SK-N-SH treated with all-trans-retinoic acid at 6 μM for 48 hours (cell line): ENCODE measurements at regions not wholly inside any gene's neighbourhood (a gene's known extent, or its start where the extent isn't known, plus 50 kb on each side); places are given as distances from the start of the nearest gene placed in this dataset.
"Not testable (repeated sequence)": the region's sequence is repeated elsewhere in the genome, so short reads cannot be mapped to it uniquely, and the experiment has no call there.

Experiments used
- ATAC-seq: fragments of 200-7000 bp; cut with Tn5 transposase; 3 replicates; pipeline ENCODE4 v1.9.1; 2020; ENCODE audit warnings: mild to moderate bottlenecking, moderate library complexity
- ARNTL ChIP-seq: fragments of 450-650 bp; formaldehyde crosslinking; IDR thresholded peaks from 2 replicates; pipeline ENCODE4 v1.5.0; 2020; ENCODE audit warnings: low read depth, mild to moderate bottlenecking, moderate library complexity, borderline replicate concordance
- ESRRG ChIP-seq: fragments of 250-450 bp; sonication (Bioruptor Pico); IDR thresholded peaks from 2 replicates; pipeline ENCODE4 v1.6.1; 2021; ENCODE audit warnings: mild to moderate bottlenecking
- ISL1 ChIP-seq: fragments of 250-450 bp; sonication (Bioruptor Pico); IDR thresholded peaks from 2 replicates; pipeline ENCODE4 v2.1.2; 2022; ENCODE audit warnings: mild to moderate bottlenecking, moderate library complexity
- OSR1 ChIP-seq: fragments of 250-450 bp; sonication (Bioruptor Pico); IDR thresholded peaks from 2 replicates; pipeline ENCODE4 v1.8.0; 2022; ENCODE audit warnings: moderate library complexity, mild to moderate bottlenecking, inconsistent platforms
- PPARA ChIP-seq: fragments of 250-450 bp; sonication (Bioruptor Pico); IDR thresholded peaks from 2 replicates; pipeline ENCODE4 v1.5.0; 2020; ENCODE audit warnings: mild to moderate bottlenecking, borderline replicate concordance
- RARB ChIP-seq: fragments of 250-450 bp; sonication (Bioruptor Pico); IDR thresholded peaks from 2 replicates; pipeline ENCODE4 v1.8.0; 2021; ENCODE audit warnings: mild to moderate bottlenecking, moderate library complexity
- SNAI2 ChIP-seq: fragments of 250-450 bp; sonication (Bioruptor Pico); IDR thresholded peaks from 2 replicates; pipeline ENCODE4 v1.5.0; 2020; ENCODE audit warnings: mild to moderate bottlenecking, moderate library complexity
- TCF4 ChIP-seq: fragments of 250-450 bp; sonication (Bioruptor Pico); IDR thresholded peaks from 2 replicates; pipeline ENCODE4 v1.8.0; 2021; ENCODE audit warnings: mild to moderate bottlenecking, moderate library complexity, borderline replicate concordance
- TOX ChIP-seq: fragments of 250-450 bp; sonication (Bioruptor Pico); IDR thresholded peaks from 2 replicates; pipeline ENCODE4 v1.8.0; 2021; ENCODE audit warnings: mild to moderate bottlenecking, moderate library complexity, borderline replicate concordance
- ZC3H10 ChIP-seq: fragments of 250-450 bp; sonication (Bioruptor Pico); IDR thresholded peaks from 2 replicates; pipeline ENCODE4 v1.5.1; 2021; ENCODE audit warnings: mild to moderate bottlenecking, moderate library complexity
- ZFP3 ChIP-seq: fragments of 250-450 bp; sonication (Bioruptor Pico); IDR thresholded peaks from 2 replicates; pipeline ENCODE4 v1.5.0; 2020; ENCODE audit warnings: mild to moderate bottlenecking, moderate library complexity
- ZFP30 ChIP-seq: fragments of 450-650 bp; formaldehyde crosslinking; IDR thresholded peaks from 2 replicates; pipeline ENCODE4 v1.5.0; 2022; ENCODE audit warnings: mild to moderate bottlenecking, moderate library complexity
- ZNF565 ChIP-seq: fragments of 450-650 bp; formaldehyde crosslinking; conservative IDR thresholded peaks from 2 replicates; pipeline ENCODE4 v1.5.0; 2020; ENCODE audit warnings: low read depth, mild to moderate bottlenecking, moderate library complexity
- ZNF70 ChIP-seq: fragments of 450-650 bp; formaldehyde crosslinking; IDR thresholded peaks from 2 replicates; pipeline ENCODE4 v1.5.0; 2020; ENCODE audit warnings: mild to moderate bottlenecking, moderate library complexity
- TF ChIP-seq, protein P1 (sequence below): fragments of 250-450 bp; sonication (Bioruptor Pico); IDR thresholded peaks from 2 replicates; pipeline ENCODE4 v1.8.0; 2020; ENCODE audit warnings: mild to moderate bottlenecking, moderate library complexity, borderline replicate concordance
- TF ChIP-seq, protein P2 (sequence below): fragments of 250-450 bp; sonication (Bioruptor Pico); IDR thresholded peaks from 2 replicates; pipeline ENCODE4 v1.5.1; 2020; ENCODE audit warnings: low read depth, mild to moderate bottlenecking, moderate library complexity
- TF ChIP-seq, protein P3 (sequence below): fragments of 250-450 bp; sonication (Bioruptor Pico); IDR thresholded peaks from 2 replicates; pipeline ENCODE4 v1.5.1; 2021; ENCODE audit warnings: mild to moderate bottlenecking, moderate library complexity
- TF ChIP-seq, protein P4 (sequence below): fragments of 250-450 bp; sonication (Bioruptor Pico); IDR thresholded peaks from 2 replicates; pipeline ENCODE4 v1.8.0; 2021; ENCODE audit warnings: low read depth, mild to moderate bottlenecking, moderate library complexity, borderline replicate concordance
- TF ChIP-seq, protein P5 (sequence below): fragments of 250-450 bp; sonication (Bioruptor Pico); IDR thresholded peaks from 2 replicates; pipeline ENCODE4 v1.5.0; 2020; ENCODE audit warnings: mild to moderate bottlenecking, moderate library complexity

DNA sequence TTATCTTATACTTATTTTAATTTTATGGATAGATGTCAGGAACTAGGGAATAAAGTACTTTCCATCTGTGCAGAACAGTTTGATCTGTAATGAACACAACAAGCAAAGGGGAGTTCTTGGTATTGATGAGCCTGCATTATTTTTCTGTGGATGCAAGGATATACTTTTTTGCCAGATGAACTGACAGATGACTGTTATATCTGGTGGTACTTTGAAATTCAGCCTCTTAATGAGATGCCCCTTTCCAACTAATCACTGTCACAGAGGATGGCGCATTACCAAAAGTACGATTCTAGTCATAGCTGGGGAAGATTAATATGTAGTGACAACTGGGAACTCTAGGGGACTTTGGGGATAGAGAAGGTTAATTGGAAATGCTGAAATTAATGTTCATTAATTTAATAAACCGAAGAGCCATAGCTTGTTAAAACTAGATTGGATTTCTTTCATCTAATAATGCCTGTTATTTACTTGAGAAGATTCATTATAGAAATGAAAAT is 603.4 kb upstream of the CNTN5 start:
- no peak for ATAC-seq
- TF ChIP-seq, protein P1, sequence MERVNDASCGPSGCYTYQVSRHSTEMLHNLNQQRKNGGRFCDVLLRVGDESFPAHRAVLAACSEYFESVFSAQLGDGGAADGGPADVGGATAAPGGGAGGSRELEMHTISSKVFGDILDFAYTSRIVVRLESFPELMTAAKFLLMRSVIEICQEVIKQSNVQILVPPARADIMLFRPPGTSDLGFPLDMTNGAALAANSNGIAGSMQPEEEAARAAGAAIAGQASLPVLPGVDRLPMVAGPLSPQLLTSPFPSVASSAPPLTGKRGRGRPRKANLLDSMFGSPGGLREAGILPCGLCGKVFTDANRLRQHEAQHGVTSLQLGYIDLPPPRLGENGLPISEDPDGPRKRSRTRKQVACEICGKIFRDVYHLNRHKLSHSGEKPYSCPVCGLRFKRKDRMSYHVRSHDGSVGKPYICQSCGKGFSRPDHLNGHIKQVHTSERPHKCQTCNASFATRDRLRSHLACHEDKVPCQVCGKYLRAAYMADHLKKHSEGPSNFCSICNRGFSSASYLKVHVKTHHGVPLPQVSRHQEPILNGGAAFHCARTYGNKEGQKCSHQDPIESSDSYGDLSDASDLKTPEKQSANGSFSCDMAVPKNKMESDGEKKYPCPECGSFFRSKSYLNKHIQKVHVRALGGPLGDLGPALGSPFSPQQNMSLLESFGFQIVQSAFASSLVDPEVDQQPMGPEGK (CRISPR knock-in tag), result no peak
- TF ChIP-seq ARNTL (CRISPR knock-in tag) (no peak), ZFP3 (no peak), ZC3H10 (CRISPR knock-in tag) (no peak), ESRRG (CRISPR knock-in tag) (no peak), ZFP30 (CRISPR knock-in tag) (no peak), SNAI2 (CRISPR knock-in tag) (no peak), RARB (CRISPR knock-in tag) (no peak), OSR1 (CRISPR knock-in tag) (no peak), ISL1 (CRISPR knock-in tag) (no peak), ZNF565 (CRISPR knock-in tag) (no peak), PPARA (CRISPR knock-in tag) (no peak)
- TF ChIP-seq, protein P2, sequence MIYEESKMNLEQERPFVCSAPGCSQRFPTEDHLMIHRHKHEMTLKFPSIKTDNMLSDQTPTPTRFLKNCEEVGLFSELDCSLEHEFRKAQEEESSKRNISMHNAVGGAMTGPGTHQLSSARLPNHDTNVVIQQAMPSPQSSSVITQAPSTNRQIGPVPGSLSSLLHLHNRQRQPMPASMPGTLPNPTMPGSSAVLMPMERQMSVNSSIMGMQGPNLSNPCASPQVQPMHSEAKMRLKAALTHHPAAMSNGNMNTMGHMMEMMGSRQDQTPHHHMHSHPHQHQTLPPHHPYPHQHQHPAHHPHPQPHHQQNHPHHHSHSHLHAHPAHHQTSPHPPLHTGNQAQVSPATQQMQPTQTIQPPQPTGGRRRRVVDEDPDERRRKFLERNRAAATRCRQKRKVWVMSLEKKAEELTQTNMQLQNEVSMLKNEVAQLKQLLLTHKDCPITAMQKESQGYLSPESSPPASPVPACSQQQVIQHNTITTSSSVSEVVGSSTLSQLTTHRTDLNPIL (CRISPR knock-in tag), result no peak
- TF ChIP-seq, protein P3, sequence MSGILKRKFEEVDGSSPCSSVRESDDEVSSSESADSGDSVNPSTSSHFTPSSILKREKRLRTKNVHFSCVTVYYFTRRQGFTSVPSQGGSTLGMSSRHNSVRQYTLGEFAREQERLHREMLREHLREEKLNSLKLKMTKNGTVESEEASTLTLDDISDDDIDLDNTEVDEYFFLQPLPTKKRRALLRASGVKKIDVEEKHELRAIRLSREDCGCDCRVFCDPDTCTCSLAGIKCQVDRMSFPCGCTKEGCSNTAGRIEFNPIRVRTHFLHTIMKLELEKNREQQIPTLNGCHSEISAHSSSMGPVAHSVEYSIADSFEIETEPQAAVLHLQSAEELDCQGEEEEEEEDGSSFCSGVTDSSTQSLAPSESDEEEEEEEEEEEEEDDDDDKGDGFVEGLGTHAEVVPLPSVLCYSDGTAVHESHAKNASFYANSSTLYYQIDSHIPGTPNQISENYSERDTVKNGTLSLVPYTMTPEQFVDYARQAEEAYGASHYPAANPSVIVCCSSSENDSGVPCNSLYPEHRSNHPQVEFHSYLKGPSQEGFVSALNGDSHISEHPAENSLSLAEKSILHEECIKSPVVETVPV (CRISPR knock-in tag), result no peak
- TF ChIP-seq, protein P4, sequence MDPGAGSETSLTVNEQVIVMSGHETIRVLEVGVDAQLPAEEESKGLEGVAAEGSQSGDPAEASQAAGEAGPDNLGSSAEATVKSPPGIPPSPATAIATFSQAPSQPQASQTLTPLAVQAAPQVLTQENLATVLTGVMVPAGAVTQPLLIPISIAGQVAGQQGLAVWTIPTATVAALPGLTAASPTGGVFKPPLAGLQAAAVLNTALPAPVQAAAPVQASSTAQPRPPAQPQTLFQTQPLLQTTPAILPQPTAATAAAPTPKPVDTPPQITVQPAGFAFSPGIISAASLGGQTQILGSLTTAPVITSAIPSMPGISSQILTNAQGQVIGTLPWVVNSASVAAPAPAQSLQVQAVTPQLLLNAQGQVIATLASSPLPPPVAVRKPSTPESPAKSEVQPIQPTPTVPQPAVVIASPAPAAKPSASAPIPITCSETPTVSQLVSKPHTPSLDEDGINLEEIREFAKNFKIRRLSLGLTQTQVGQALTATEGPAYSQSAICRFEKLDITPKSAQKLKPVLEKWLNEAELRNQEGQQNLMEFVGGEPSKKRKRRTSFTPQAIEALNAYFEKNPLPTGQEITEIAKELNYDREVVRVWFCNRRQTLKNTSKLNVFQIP (CRISPR knock-in tag), result no peak
- TF ChIP-seq, protein P5, sequence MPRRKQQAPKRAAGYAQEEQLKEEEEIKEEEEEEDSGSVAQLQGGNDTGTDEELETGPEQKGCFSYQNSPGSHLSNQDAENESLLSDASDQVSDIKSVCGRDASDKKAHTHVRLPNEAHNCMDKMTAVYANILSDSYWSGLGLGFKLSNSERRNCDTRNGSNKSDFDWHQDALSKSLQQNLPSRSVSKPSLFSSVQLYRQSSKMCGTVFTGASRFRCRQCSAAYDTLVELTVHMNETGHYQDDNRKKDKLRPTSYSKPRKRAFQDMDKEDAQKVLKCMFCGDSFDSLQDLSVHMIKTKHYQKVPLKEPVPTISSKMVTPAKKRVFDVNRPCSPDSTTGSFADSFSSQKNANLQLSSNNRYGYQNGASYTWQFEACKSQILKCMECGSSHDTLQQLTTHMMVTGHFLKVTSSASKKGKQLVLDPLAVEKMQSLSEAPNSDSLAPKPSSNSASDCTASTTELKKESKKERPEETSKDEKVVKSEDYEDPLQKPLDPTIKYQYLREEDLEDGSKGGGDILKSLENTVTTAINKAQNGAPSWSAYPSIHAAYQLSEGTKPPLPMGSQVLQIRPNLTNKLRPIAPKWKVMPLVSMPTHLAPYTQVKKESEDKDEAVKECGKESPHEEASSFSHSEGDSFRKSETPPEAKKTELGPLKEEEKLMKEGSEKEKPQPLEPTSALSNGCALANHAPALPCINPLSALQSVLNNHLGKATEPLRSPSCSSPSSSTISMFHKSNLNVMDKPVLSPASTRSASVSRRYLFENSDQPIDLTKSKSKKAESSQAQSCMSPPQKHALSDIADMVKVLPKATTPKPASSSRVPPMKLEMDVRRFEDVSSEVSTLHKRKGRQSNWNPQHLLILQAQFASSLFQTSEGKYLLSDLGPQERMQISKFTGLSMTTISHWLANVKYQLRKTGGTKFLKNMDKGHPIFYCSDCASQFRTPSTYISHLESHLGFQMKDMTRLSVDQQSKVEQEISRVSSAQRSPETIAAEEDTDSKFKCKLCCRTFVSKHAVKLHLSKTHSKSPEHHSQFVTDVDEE (CRISPR knock-in tag), result no peak

DNA sequence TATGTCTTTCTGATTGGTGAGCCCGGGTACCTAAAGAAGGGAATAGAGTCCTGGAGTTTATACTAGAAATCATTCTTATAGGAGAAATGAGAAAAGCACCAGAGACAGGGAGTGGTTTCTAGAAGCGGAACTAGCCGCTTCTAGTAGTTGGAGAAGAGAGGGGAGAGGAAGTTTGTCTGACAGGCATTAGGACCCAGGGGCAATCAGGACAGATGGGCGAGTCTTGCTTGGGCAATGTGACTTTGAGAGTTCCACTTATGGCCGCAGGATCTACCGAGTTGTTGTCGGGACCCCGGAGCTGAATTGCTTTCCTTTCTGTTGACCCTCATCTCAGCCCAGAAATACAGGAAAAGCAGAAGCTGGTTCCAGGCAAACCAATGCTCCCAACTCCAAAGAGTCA is 596.8 kb upstream of the CNTN5 start:
- TF ChIP-seq ZC3H10 (CRISPR knock-in tag) (no peak), ISL1 (CRISPR knock-in tag) (no peak), ZNF70 (no peak), TCF4 (CRISPR knock-in tag) (no peak), TOX (CRISPR knock-in tag) (no peak), RARB (CRISPR knock-in tag) (no peak)
- TF ChIP-seq, protein P3 (CRISPR knock-in tag), result no peak
- TF ChIP-seq, protein P2 (CRISPR knock-in tag), result no peak
- TF ChIP-seq, all 23 proteins: peak for 0
- no peak for ATAC-seq

DNA sequence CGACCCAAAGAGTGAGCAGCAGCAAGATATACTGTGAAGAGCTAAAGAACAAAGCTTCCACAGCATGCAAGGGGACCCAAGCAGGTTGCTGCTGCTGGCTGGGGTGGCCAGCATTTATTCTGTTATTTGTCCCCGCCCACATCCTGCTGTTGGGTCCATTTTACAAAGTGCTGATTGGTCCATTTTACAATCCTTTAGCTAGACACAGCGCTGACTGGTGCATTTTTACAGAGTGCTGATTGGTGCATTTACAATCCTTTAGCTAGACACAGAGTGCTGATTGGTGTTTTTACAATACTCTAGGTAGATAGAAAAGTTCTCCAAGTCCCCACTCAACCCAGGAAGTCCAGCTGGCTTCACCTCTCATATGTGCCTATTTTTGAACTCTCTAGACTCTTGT is 596.0 kb upstream of the CNTN5 start:
- ATAC-seq, result not testable (repeated sequence)
